H1 (cell line): ENCODE measurements at regions not wholly inside any gene's neighbourhood (a gene's known extent, or its start where the extent isn't known, plus 50 kb on each side); places are given as distances from the start of the nearest gene placed in this dataset.

Source experiments
- CEBPB ChIP-seq: IDR thresholded peaks from 2 replicates; pipeline ENCODE4 v1.6.1; 2012; ENCODE audit warnings: low read depth, low read length
- CHD1 ChIP-seq: IDR thresholded peaks from 2 replicates; pipeline ENCODE4 v1.6.1; 2012; ENCODE audit warnings: low read depth, low read length, improper control_type of control experiment
- CHD2 ChIP-seq: IDR thresholded peaks from 2 replicates; pipeline ENCODE4 v1.6.1; 2012; ENCODE audit warnings: low read length, improper control_type of control experiment
- CTCF ChIP-seq, 3 experiments: IDR thresholded peaks; 1 replicate in 2 of 3; 2 replicates in 1 of 3; pipeline versions ENCODE4 v1.5.1 to v1.6.1; 2011; ENCODE audit warnings: low read length in 3 of 3, mild to moderate bottlenecking in 3 of 3, inconsistent platforms in 2 of 3, low read depth in 1 of 3, moderate library complexity in 1 of 3; ENCODE audit not compliant: insufficient read depth in 1 of 3; ENCODE audit errors: control extremely low read depth in 1 of 3
- EP300 ChIP-seq, 2 experiments: IDR thresholded peaks; 1 replicate in 1 of 2; 2 replicates in 1 of 2; pipeline ENCODE4 v1.6.1; 2011 to 2012; ENCODE audit warnings: low read depth in 2 of 2, low read length in 2 of 2, mild to moderate bottlenecking in 2 of 2, borderline replicate concordance in 1 of 2, inconsistent platforms in 1 of 2, moderate library complexity in 1 of 2
- PHF8 ChIP-seq: fragments of 200-600 bp; sonication (generic); conservative IDR thresholded peaks from 2 replicates; pipeline ENCODE4 v1.7.1; 2012; ENCODE audit warnings: low read depth, mild to moderate bottlenecking, inconsistent platforms, low read length, moderate library complexity
- POLR2A ChIP-seq, 2 experiments: IDR thresholded peaks; 1 replicate in 1 of 2; 2 replicates in 1 of 2; pipeline ENCODE4 v1.6.1; 2011; ENCODE audit warnings: low read depth in 2 of 2, low read length in 2 of 2, mild to moderate bottlenecking in 2 of 2; ENCODE audit errors: control extremely low read depth in 1 of 2
- POLR2AphosphoS5 ChIP-seq: IDR thresholded peaks from 2 replicates; pipeline ENCODE4 v1.6.1; 2011; ENCODE audit warnings: low read depth, low read length
- RAD21 ChIP-seq, 2 experiments: IDR thresholded peaks in 1 of 2; conservative IDR thresholded peaks in 1 of 2; 2 replicates each; pipeline ENCODE4 v1.6.1; 2011; ENCODE audit warnings: low read depth in 2 of 2, low read length in 2 of 2, improper control_type of control experiment in 1 of 2, inconsistent platforms in 1 of 2, mild to moderate bottlenecking in 1 of 2, moderate library complexity in 1 of 2
- TAF1 ChIP-seq: IDR thresholded peaks from 2 replicates; pipeline ENCODE4 v1.6.1; 2011; ENCODE audit warnings: mild to moderate bottlenecking, low read depth, low read length

- TF ChIP-seq RAD21 (IDR thresholded peaks at IDR 0.05 in 1 of 2, conservative IDR thresholded peaks at IDR 0.05 in 1 of 2; ENCODE audit: low read depth in 2 of 2, low read length in 2 of 2) (no peak), TAF1 (no peak), POLR2A (IDR thresholded peaks at IDR 0.05; ENCODE audit: control extremely low read depth in 1 of 2, low read depth in 2 of 2, low read length in 2 of 2) (no peak), CTCF (IDR thresholded peaks at IDR 0.05; ENCODE audit: control extremely low read depth in 1 of 3, insufficient read depth in 1 of 3, low read depth in 1 of 3, low read length in 3 of 3) (no peak), CEBPB (no peak), CHD2 (no peak), EP300 (IDR thresholded peaks at IDR 0.05; ENCODE audit: borderline replicate concordance in 1 of 2, low read depth in 2 of 2, low read length in 2 of 2) (no peak), POLR2AphosphoS5 (no peak), CHD1 (no peak), PHF8 (no peak)
Measured at GRCh38 chr10:42113158-42113450, 525.3 kb downstream of the ZNF33B start.
